ENCODE measurements at regions not wholly inside any gene's neighbourhood (a gene's known extent, or its start where the extent isn't known, plus 50 kb on each side); places are given as distances from the start of the nearest gene placed in this dataset.

GRCh38 chr20:41927189-41927588 lies 309.0 kb upstream of the CHD6 start:
- TF ChIP-seq CTCF (IDR thresholded peaks at IDR 0.05) (no peak), POLR2A (IDR thresholded peaks at IDR 0.05) (no peak)

Data from testis (tissue), 2 donors.